HepG2 (cell line): ENCODE measurements at regions not wholly inside any gene's neighbourhood (a gene's known extent, or its start where the extent isn't known, plus 50 kb on each side); places are given as distances from the start of the nearest gene placed in this dataset.

Experiments used
- ATAC-seq: fragments of 200-7000 bp; cut with Tn5 transposase; 3 replicates; pipeline ENCODE4 v1.9.1; 2020; ENCODE audit warnings: mild to moderate bottlenecking, moderate library complexity
- BruUV-seq: library from RNA; stranded (reverse); fragments of 400-500 nt; replicated peaks from 2 replicates; lab custom pipeline; 2021; lab: Mats Ljungman, UMichigan
- CTCF ChIA-PET: fragments of 300-600 bp; formaldehyde crosslinking; extraction: SDS; loops from one replicate; lab custom pipeline; 2021; ENCODE audit warnings: low total read pairs, inconsistent platforms, low intra/inter-chr PET ratio; lab: Yijun Ruan, JAX
- POLR2A ChIA-PET: fragments of 350-600 bp; sonication (Branson Sonifier 250); formaldehyde crosslinking; loops from one replicate; lab custom pipeline; 2020; ENCODE audit warnings: antibody characterized with exemption, inconsistent platforms; lab: Yijun Ruan, JAX
- DNase-seq: peaks from one replicate; pipeline ENCODE4 v3.0.0-alpha.2; 2015; ENCODE audit warnings: low spot score
- FAIRE-seq: peaks from 3 replicates; lab custom pipeline; 2011; peaks lifted over from hg19 to GRCh38; lab: Jason Lieb, UNC
- H2AFZ ChIP-seq: one replicate; pipeline ENCODE4 v1.6.1; 2011; ENCODE audit warnings: low read length, inconsistent platforms
- H3K27ac ChIP-seq: fragments of 300-600 bp; 3 replicates; pipeline ENCODE4 v1.8.0; 2011; ENCODE audit warnings: mixed run types, mild to moderate bottlenecking, mixed read lengths, low read length, inconsistent platforms; ENCODE audit not compliant: insufficient read depth; ENCODE audit errors: extremely low read length
- H3K27me3 ChIP-seq, 2 experiments: fragments of 200-600 bp in 1 of 2; 2 replicates in 1 of 2; 3 replicates in 1 of 2; pipeline versions ENCODE4 v1.6.0 to v1.8.0; 2011; ENCODE audit warnings: low read length in 2 of 2, mild to moderate bottlenecking in 2 of 2, moderate library complexity in 2 of 2, inconsistent platforms in 1 of 2; ENCODE audit not compliant: insufficient read depth in 2 of 2, control insufficient read depth in 1 of 2
- H3K36me3 ChIP-seq, 2 experiments: fragments of 200-600 bp in 1 of 2; replicated peaks in 1 of 2; 2 replicates in 1 of 2; 3 replicates in 1 of 2; pipeline versions ENCODE4 v1.5.1 to v1.8.0; 2011; ENCODE audit warnings: low read length in 2 of 2, inconsistent platforms in 1 of 2; ENCODE audit not compliant: insufficient read depth in 2 of 2, control insufficient read depth in 1 of 2
- H3K4me1 ChIP-seq: 2 replicates; pipeline ENCODE4 v1.5.1; 2012; ENCODE audit warnings: low read length, inconsistent platforms; ENCODE audit not compliant: insufficient read depth
- H3K4me2 ChIP-seq: 2 replicates; pipeline ENCODE4 v1.6.0; 2011; ENCODE audit warnings: low read depth, low read length, inconsistent platforms
- H3K4me3 ChIP-seq, 3 experiments: fragments of 200-600 bp in 1 of 3; sonication (generic), shearing (Covaris generic) in 1 of 3; replicated peaks in 1 of 3; 2 replicates each; pipeline ENCODE4 v1.5.1; 2011 to 2016; ENCODE audit warnings: low read length in 3 of 3, inconsistent platforms in 2 of 3, low read depth in 2 of 3, mild to moderate bottlenecking in 2 of 3, control low read depth in 1 of 3, mixed read lengths in 1 of 3; ENCODE audit not compliant: insufficient read depth in 1 of 3
- H3K79me2 ChIP-seq: one replicate; pipeline ENCODE4 v1.6.1; 2011; ENCODE audit warnings: low read length, inconsistent platforms; ENCODE audit not compliant: insufficient read depth
- H3K9ac ChIP-seq: 2 replicates; pipeline ENCODE4 v1.6.0; 2011; ENCODE audit warnings: mild to moderate bottlenecking, low read depth, low read length, inconsistent platforms; ENCODE audit not compliant: insufficient read depth
- H3K9me3 ChIP-seq: 2 replicates; pipeline ENCODE4 v1.5.1; 2012; ENCODE audit warnings: mild to moderate bottlenecking, low read length
- H4K20me1 ChIP-seq: 2 replicates; pipeline ENCODE4 v1.6.0; 2011; ENCODE audit warnings: inconsistent platforms, mild to moderate bottlenecking, low read length, moderate library complexity; ENCODE audit not compliant: insufficient read depth
- BATF2 ChIP-seq: sonication (generic); formaldehyde crosslinking; IDR thresholded peaks from 2 replicates; pipeline ENCODE4 v1.8.0; 2022; ENCODE audit warnings: mild to moderate bottlenecking, missing genetic modification reagents, moderate library complexity
- BORCS8-MEF2B ChIP-seq: sonication (generic); formaldehyde crosslinking; IDR thresholded peaks from 2 replicates; pipeline ENCODE4 v1.8.0; 2022; ENCODE audit warnings: mild to moderate bottlenecking, missing genetic modification reagents
- ETV5 ChIP-seq: IDR thresholded peaks from 2 replicates; pipeline ENCODE4 v1.6.1; 2018; ENCODE audit warnings: missing biosample characterization, missing genetic modification reagents, inconsistent platforms, borderline replicate concordance
- NR1H2 ChIP-seq: sonication (generic); formaldehyde crosslinking; IDR thresholded peaks from 2 replicates; pipeline ENCODE4 v1.8.1; 2022; ENCODE audit warnings: low read depth, missing genetic modification reagents, borderline replicate concordance
- RCOR2 ChIP-seq: IDR thresholded peaks from 2 replicates; pipeline ENCODE4 v1.6.1; 2016; ENCODE audit warnings: missing biosample characterization, missing genetic modification reagents
- ZFP36L1 ChIP-seq: sonication (generic); formaldehyde crosslinking; IDR thresholded peaks from 2 replicates; pipeline ENCODE4 v1.8.0; 2022; ENCODE audit warnings: mild to moderate bottlenecking, missing genetic modification reagents, moderate library complexity
- ZNF33A ChIP-seq: sonication (generic); formaldehyde crosslinking; IDR thresholded peaks from 2 replicates; pipeline ENCODE4 v1.5.1; 2020; ENCODE audit warnings: missing genetic modification reagents, mild to moderate bottlenecking, moderate library complexity, borderline replicate concordance
- ZNF556 ChIP-seq: sonication (generic); formaldehyde crosslinking; IDR thresholded peaks from 2 replicates; pipeline ENCODE4 v1.4.0; 2020; ENCODE audit warnings: mild to moderate bottlenecking, missing genetic modification reagents, borderline replicate concordance
- ZNF562 ChIP-seq: sonication (generic); formaldehyde crosslinking; IDR thresholded peaks from 2 replicates; pipeline ENCODE4 v1.8.0; 2022; ENCODE audit warnings: missing genetic modification reagents, borderline replicate concordance
- ZNF652 ChIP-seq: IDR thresholded peaks from 2 replicates; pipeline ENCODE4 v1.6.1; 2016; ENCODE audit warnings: low read depth, borderline replicate concordance
- ZNF7 ChIP-seq: IDR thresholded peaks from 2 replicates; pipeline ENCODE4 v1.6.1; 2016; ENCODE audit warnings: missing biosample characterization, missing genetic modification reagents
- in situ Hi-C: cut with HindIII; loops from 2 replicates; pipeline ENCODE4 v1.10.0; 2017; ENCODE audit warnings: low pct_unique_long_range_greater_than_20kb; ENCODE audit not compliant: extremely low pct_ligation_motif_present
- intact Hi-C: fragments of 100-400 bp; cut with micrococcal nuclease; formaldehyde crosslinking; loops from one replicate; pipeline ENCODE4 v1.10.0; 2022; ENCODE audit not compliant: unreplicated experiment

GRCh38 chrX:6959006-6959405 is 188.5 kb upstream of the STS start:
- CTCF ChIA-PET: no interaction called here
- intact Hi-C loops (no loop called here), in situ Hi-C loops (no loop called here)
- Histone ChIP-seq H3K79me2 (no peaks in the 10 kb centered on the region), H3K9ac (no peak overlapping the region), H3K27me3 (no peaks in the 10 kb centered on the region), H4K20me1 (no peaks in the 10 kb centered on the region), H3K4me2 (no peak overlapping the region), H3K9me3 (no peaks in the 10 kb centered on the region), H3K36me3 (no peaks in the 10 kb centered on the region), H3K4me1 (no peaks in the 10 kb centered on the region), H3K27ac (no peak overlapping the region), H3K4me3 (no peak overlapping the region), H2AFZ (no peak overlapping the region)
- DNase-seq: no peak
- BruUV-seq: no TSS peak
- FAIRE-seq: no peak
- TF ChIP-seq ZNF652 (CRISPR knock-in tag) (no peak), NR1H2 (CRISPR knock-in tag) (no peak), ZNF7 (CRISPR knock-in tag) (no peak), RCOR2 (CRISPR knock-in tag) (no peak), ZNF562 (no peak), ZNF33A (CRISPR knock-in tag) (no peak), ETV5 (CRISPR knock-in tag) (no peak), BORCS8-MEF2B (no peak), ZFP36L1 (CRISPR knock-in tag) (no peak), ZNF556 (CRISPR knock-in tag) (no peak), BATF2 (CRISPR knock-in tag) (no peak)
- POLR2A ChIA-PET: no interaction called here
- no peak for ATAC-seq
